ENCODE measurements at regions not wholly inside any gene's neighbourhood (a gene's known extent, or its start where the extent isn't known, plus 50 kb on each side); places are given as distances from the start of the nearest gene placed in this dataset.

DNA sequence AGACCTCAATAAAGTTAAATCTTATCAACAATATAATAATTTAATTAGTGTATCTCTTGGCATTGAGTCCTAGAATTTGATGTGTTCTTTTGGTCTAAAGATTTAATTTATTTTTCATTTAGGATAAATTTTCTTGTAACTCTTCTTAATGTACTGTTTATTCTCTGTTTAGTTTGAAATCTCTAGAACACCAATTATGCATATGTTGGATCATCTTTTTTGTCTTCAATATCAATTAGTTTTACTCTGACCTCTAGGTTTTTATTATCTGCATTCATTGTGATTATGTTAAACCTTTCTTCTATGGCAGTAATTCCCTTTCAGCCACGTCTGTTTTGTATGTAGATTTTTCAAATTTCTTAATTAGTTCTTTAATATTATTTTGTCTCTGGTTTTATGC lies 93.8 kb upstream of the ARHGEF7 start:
- H2AK5ac ChIP-seq (ENCODE audit: low read depth, low read length): no peak overlapping the region
- no peak overlapping the region for H3K4me2 ChIP-seq (ENCODE audit: insufficient read depth, low read length, poor library complexity, severe bottlenecking)
- no peak overlapping the region for H2BK12ac ChIP-seq (ENCODE audit: low read length)
- no peak for DNase-seq (ENCODE audit: low spot score)
- H3K4me3 ChIP-seq (ENCODE audit: low read length in 2 of 2): no peak overlapping the region
- H3K23ac ChIP-seq (ENCODE audit: low read depth, low read length, poor library complexity): no peak overlapping the region
- H4K91ac ChIP-seq (ENCODE audit: low read depth, low read length, poor library complexity): no peak overlapping the region
- H4K8ac ChIP-seq (ENCODE audit: low read depth, low read length): no peak overlapping the region
- H3K18ac ChIP-seq (ENCODE audit: low read length): no peak overlapping the region
- no peaks in the 10 kb centered on the region for H3K36me3 ChIP-seq (replicated peaks in 1 of 2; ENCODE audit: control insufficient read depth in 2 of 2, insufficient read depth in 2 of 2, low read length in 2 of 2)
- no peak overlapping the region for H3K27ac ChIP-seq (replicated peaks; ENCODE audit: low read length)
- H3K4me1 ChIP-seq (ENCODE audit: control insufficient read depth in 2 of 2, insufficient read depth in 1 of 2, low read depth in 1 of 2, low read length in 2 of 2): no peaks in the 10 kb centered on the region
- WGBS, 2 donors (ENCODE audit: extremely low coverage in 2 of 2, insufficient read length in 2 of 2, insufficient replicate concordance in 1 of 2): no CpG with 5 or more reads among the region's 1 CpG
- H2BK15ac ChIP-seq (ENCODE audit: low read length): no peak overlapping the region
- H2AFZ ChIP-seq (ENCODE audit: low read length): no peak overlapping the region
- H3K9ac ChIP-seq (ENCODE audit: low read depth, low read length, poor library complexity): no peak overlapping the region
- no peak overlapping the region for H2BK120ac ChIP-seq (ENCODE audit: low read depth, low read length)
- no peak overlapping the region for H3K4ac ChIP-seq (ENCODE audit: low read length)
- peaks cover 0 to 6% of the 10 kb centered on the region in 2 donors for H3K9me3 ChIP-seq (replicated peaks in 1 of 2; ENCODE audit: control insufficient read depth in 2 of 2, insufficient read depth in 1 of 2, low read depth in 1 of 2, low read length in 2 of 2)
- H3K14ac ChIP-seq (ENCODE audit: low read length): no peak overlapping the region
- no peak overlapping the region for H2BK5ac ChIP-seq (ENCODE audit: low read length)
- H3K27me3 ChIP-seq (ENCODE audit: control insufficient read depth in 3 of 3, insufficient read depth in 3 of 3, low read depth in 1 of 3, low read length in 3 of 3): no peaks in the 10 kb centered on the region
- H3K79me1 ChIP-seq (ENCODE audit: low read depth, low read length): no peaks in the 10 kb centered on the region

DNA sequence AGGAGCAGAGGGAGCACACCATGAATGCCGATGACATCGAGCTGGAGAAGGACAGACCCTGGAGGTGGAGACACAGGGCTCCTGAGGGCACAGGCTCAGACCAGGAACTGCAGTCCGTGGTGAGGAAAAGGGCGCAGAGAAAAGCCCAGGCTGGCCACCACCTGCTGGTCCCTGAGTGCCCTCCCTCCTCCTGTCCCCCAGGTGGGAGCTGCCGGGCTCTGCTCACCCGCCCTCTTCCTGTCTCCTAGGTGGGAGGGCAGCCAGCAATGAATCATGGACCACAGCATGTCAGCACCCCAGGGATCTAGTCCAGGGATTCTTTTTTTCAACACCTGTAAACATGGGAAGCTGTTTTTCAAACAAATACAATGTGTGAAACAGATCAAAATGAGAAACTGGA lies 94.6 kb upstream of the ARHGEF7 start:
- no peak overlapping the region for H3K14ac ChIP-seq (ENCODE audit: low read length)
- H3K4me1 ChIP-seq (ENCODE audit: control insufficient read depth in 2 of 2, insufficient read depth in 1 of 2, low read depth in 1 of 2, low read length in 2 of 2): no peaks in the 10 kb centered on the region
- H3K23ac ChIP-seq (ENCODE audit: low read depth, low read length, poor library complexity): no peak overlapping the region
- no peak overlapping the region for H2BK12ac ChIP-seq (ENCODE audit: low read length)
- H4K91ac ChIP-seq (ENCODE audit: low read depth, low read length, poor library complexity): no peak overlapping the region
- H4K8ac ChIP-seq (ENCODE audit: low read depth, low read length): no peak overlapping the region
- no CpG with 5 or more reads among the region's 6 CpGs for WGBS, 2 donors (ENCODE audit: extremely low coverage in 2 of 2, insufficient read length in 2 of 2, insufficient replicate concordance in 1 of 2)
- peaks cover 0 to 6% of the 10 kb centered on the region in 2 donors for H3K9me3 ChIP-seq (replicated peaks in 1 of 2; ENCODE audit: control insufficient read depth in 2 of 2, insufficient read depth in 1 of 2, low read depth in 1 of 2, low read length in 2 of 2)
- H3K4me2 ChIP-seq (ENCODE audit: insufficient read depth, low read length, poor library complexity, severe bottlenecking): no peak overlapping the region
- DNase-seq (ENCODE audit: low spot score): no peak
- no peaks in the 10 kb centered on the region for H3K36me3 ChIP-seq (replicated peaks in 1 of 2; ENCODE audit: control insufficient read depth in 2 of 2, insufficient read depth in 2 of 2, low read length in 2 of 2)
- H3K18ac ChIP-seq (ENCODE audit: low read length): no peak overlapping the region
- H2AK5ac ChIP-seq (ENCODE audit: low read depth, low read length): no peak overlapping the region
- no peak overlapping the region for H2AFZ ChIP-seq (ENCODE audit: low read length)
- H3K79me1 ChIP-seq (ENCODE audit: low read depth, low read length): no peaks in the 10 kb centered on the region
- no peak overlapping the region for H2BK15ac ChIP-seq (ENCODE audit: low read length)
- no peak overlapping the region for H2BK120ac ChIP-seq (ENCODE audit: low read depth, low read length)
- no peaks in the 10 kb centered on the region for H3K27me3 ChIP-seq (ENCODE audit: control insufficient read depth in 3 of 3, insufficient read depth in 3 of 3, low read depth in 1 of 3, low read length in 3 of 3)
- H3K27ac ChIP-seq (replicated peaks; ENCODE audit: low read length): no peak overlapping the region
- H3K4me3 ChIP-seq (ENCODE audit: low read length in 2 of 2): no peak overlapping the region
- H2BK5ac ChIP-seq (ENCODE audit: low read length): no peak overlapping the region
- H3K4ac ChIP-seq (ENCODE audit: low read length): no peak overlapping the region
- no peak overlapping the region for H3K9ac ChIP-seq (ENCODE audit: low read depth, low read length, poor library complexity)

DNA sequence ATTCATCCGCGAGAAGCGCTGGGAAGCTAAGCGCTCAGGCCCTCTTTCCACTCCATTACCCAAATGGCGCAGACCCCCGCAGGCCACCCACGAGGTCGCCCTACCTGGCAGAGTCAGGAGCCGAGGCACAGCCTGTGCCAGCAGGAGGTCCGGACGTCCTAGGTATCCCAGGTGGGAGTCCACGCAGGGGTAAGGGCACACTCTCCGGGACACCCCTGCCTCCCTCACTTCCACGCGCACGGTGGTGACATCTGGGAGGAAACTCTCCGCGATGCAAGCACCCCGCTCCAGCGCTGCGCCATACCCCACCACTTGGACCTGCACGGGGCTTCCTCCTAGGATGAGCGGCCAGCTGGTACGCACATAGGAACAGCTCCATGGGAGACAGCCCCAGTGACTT lies 95.1 kb upstream of the ARHGEF7 start:
- Histone ChIP-seq H3K79me1 (ENCODE audit: low read depth, low read length) (no peaks in the 10 kb centered on the region), H3K23ac (ENCODE audit: low read depth, low read length, poor library complexity) (no peak overlapping the region), H3K27me3 (ENCODE audit: control insufficient read depth in 3 of 3, insufficient read depth in 3 of 3, low read depth in 1 of 3, low read length in 3 of 3) (no peaks in the 10 kb centered on the region), H2BK120ac (ENCODE audit: low read depth, low read length) (no peak overlapping the region), H4K8ac (ENCODE audit: low read depth, low read length) (no peak overlapping the region), H3K4me2 (ENCODE audit: insufficient read depth, low read length, poor library complexity, severe bottlenecking) (no peak overlapping the region), H3K18ac (ENCODE audit: low read length) (no peak overlapping the region), H3K14ac (ENCODE audit: low read length) (peak overlapping the region; percentile 25), H2AK5ac (ENCODE audit: low read depth, low read length) (peak overlapping the region; percentile 10), H3K9me3 (replicated peaks in 1 of 2; ENCODE audit: control insufficient read depth in 2 of 2, insufficient read depth in 1 of 2, low read depth in 1 of 2, low read length in 2 of 2) (peaks cover 0 to 6% of the 10 kb centered on the region in 2 donors), H3K4ac (ENCODE audit: low read length) (no peak overlapping the region), H4K91ac (ENCODE audit: low read depth, low read length, poor library complexity) (no peak overlapping the region), H3K4me1 (ENCODE audit: control insufficient read depth in 2 of 2, insufficient read depth in 1 of 2, low read depth in 1 of 2, low read length in 2 of 2) (no peaks in the 10 kb centered on the region), H2BK5ac (ENCODE audit: low read length) (no peak overlapping the region), H2BK15ac (ENCODE audit: low read length) (no peak overlapping the region), H2BK12ac (ENCODE audit: low read length) (no peak overlapping the region), H3K36me3 (replicated peaks in 1 of 2; ENCODE audit: control insufficient read depth in 2 of 2, insufficient read depth in 2 of 2, low read length in 2 of 2) (no peaks in the 10 kb centered on the region), H3K4me3 (ENCODE audit: low read length in 2 of 2) (no peak overlapping the region), H3K27ac (replicated peaks; ENCODE audit: low read length) (no peak overlapping the region), H3K9ac (ENCODE audit: low read depth, low read length, poor library complexity) (no peak overlapping the region), H2AFZ (ENCODE audit: low read length) (no peak overlapping the region)
- no peak for DNase-seq (ENCODE audit: low spot score)
- WGBS, 2 donors (ENCODE audit: extremely low coverage in 2 of 2, insufficient read length in 2 of 2, insufficient replicate concordance in 1 of 2): no CpG with 5 or more reads among the region's 24 CpGs

DNA sequence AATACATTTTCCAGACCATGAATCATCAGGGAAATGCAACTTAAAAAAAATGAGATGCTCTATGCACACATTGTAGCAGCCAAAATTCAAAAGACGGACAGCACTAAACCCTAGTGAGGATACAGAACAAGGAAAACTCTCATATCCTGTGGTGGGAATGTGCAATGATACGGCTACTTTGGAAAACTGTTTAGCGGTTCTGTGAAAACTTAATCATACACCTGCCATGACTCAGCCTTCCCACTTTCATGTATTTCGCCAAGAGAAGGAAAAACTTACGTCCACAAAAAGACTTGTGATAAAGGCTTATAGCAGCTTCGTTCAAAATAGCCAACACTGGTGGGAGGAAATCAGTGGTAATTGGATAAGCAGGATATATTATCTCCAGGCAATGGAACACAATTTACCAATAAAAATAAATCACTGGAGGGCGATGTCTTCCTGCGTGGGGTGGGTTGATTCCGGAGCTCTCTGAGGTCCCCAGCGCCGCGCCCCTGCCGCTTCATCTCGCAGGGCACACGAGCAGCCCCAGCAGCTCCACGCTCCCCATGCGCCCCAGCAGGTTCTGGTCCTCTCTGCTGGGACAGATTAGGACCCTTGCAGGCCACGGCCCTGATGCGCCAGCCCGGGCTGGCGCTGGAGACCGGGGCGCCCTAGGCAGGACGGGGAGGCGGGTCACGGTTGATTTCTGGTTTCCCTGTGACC lies 97.2 kb upstream of the ARHGEF7 start:
- Histone ChIP-seq H3K27me3 (ENCODE audit: control insufficient read depth in 3 of 3, insufficient read depth in 3 of 3, low read depth in 1 of 3, low read length in 3 of 3) (no peaks in the 10 kb centered on the region), H3K27ac (replicated peaks; ENCODE audit: low read length) (no peak overlapping the region)
- WGBS, 2 donors (ENCODE audit: extremely low coverage in 2 of 2, insufficient read length in 2 of 2, insufficient replicate concordance in 1 of 2): no CpG with 5 or more reads among the region's 26 CpGs

More for the DNA sequence above, 97.2 kb upstream of the ARHGEF7 start:
- no peak overlapping the region for H4K91ac ChIP-seq (ENCODE audit: low read depth, low read length, poor library complexity)
- H3K4me2 ChIP-seq (ENCODE audit: insufficient read depth, low read length, poor library complexity, severe bottlenecking): no peak overlapping the region
- no peak overlapping the region for H2BK12ac ChIP-seq (ENCODE audit: low read length)
- H3K18ac ChIP-seq (ENCODE audit: low read length): no peak overlapping the region
- H3K23ac ChIP-seq (ENCODE audit: low read depth, low read length, poor library complexity): no peak overlapping the region
- no peak overlapping the region for H2BK15ac ChIP-seq (ENCODE audit: low read length)
- no peaks in the 10 kb centered on the region for H3K79me1 ChIP-seq (ENCODE audit: low read depth, low read length)
- no peak overlapping the region for H3K4me3 ChIP-seq (ENCODE audit: low read length in 2 of 2)
- no peaks in the 10 kb centered on the region for H3K36me3 ChIP-seq (replicated peaks in 1 of 2; ENCODE audit: control insufficient read depth in 2 of 2, insufficient read depth in 2 of 2, low read length in 2 of 2)
- no peak overlapping the region for H3K4ac ChIP-seq (ENCODE audit: low read length)
- H3K9ac ChIP-seq (ENCODE audit: low read depth, low read length, poor library complexity): no peak overlapping the region
- no peak overlapping the region for H2AK5ac ChIP-seq (ENCODE audit: low read depth, low read length)
- no peak overlapping the region for H3K14ac ChIP-seq (ENCODE audit: low read length)
- H2BK120ac ChIP-seq (ENCODE audit: low read depth, low read length): no peak overlapping the region
- H2BK5ac ChIP-seq (ENCODE audit: low read length): no peak overlapping the region
- peaks cover 0 to 9% of the 10 kb centered on the region in 2 donors for H3K9me3 ChIP-seq (replicated peaks in 1 of 2; ENCODE audit: control insufficient read depth in 2 of 2, insufficient read depth in 1 of 2, low read depth in 1 of 2, low read length in 2 of 2)
- DNase-seq (ENCODE audit: low spot score): no peak
- H4K8ac ChIP-seq (ENCODE audit: low read depth, low read length): no peak overlapping the region
- H3K4me1 ChIP-seq (ENCODE audit: control insufficient read depth in 2 of 2, insufficient read depth in 1 of 2, low read depth in 1 of 2, low read length in 2 of 2): no peaks in the 10 kb centered on the region
- H2AFZ ChIP-seq (ENCODE audit: low read length): no peak overlapping the region

Measured in neuronal stem cell (in vitro differentiated cells).